MM.1S (cell line): ENCODE measurements at regions not wholly inside any gene's neighbourhood (a gene's known extent, or its start where the extent isn't known, plus 50 kb on each side); places are given as distances from the start of the nearest gene placed in this dataset.

Experiments used
- EZH2 ChIP-seq: fragments of 300-600 bp; sonication (generic); optimal IDR thresholded peaks from 2 replicates; pipeline ENCODE3; 2017; ENCODE audit warnings: low read depth, mild to moderate bottlenecking, antibody characterized with exemption, low read length, mixed read lengths
- TF ChIP-seq, protein P1 (sequence below): fragments of 300-600 bp; sonication (generic); IDR thresholded peaks from 2 replicates; pipeline ENCODE4 v1.5.1; 2016; ENCODE audit warnings: antibody characterized with exemption, low read length, mixed read lengths

DNA sequence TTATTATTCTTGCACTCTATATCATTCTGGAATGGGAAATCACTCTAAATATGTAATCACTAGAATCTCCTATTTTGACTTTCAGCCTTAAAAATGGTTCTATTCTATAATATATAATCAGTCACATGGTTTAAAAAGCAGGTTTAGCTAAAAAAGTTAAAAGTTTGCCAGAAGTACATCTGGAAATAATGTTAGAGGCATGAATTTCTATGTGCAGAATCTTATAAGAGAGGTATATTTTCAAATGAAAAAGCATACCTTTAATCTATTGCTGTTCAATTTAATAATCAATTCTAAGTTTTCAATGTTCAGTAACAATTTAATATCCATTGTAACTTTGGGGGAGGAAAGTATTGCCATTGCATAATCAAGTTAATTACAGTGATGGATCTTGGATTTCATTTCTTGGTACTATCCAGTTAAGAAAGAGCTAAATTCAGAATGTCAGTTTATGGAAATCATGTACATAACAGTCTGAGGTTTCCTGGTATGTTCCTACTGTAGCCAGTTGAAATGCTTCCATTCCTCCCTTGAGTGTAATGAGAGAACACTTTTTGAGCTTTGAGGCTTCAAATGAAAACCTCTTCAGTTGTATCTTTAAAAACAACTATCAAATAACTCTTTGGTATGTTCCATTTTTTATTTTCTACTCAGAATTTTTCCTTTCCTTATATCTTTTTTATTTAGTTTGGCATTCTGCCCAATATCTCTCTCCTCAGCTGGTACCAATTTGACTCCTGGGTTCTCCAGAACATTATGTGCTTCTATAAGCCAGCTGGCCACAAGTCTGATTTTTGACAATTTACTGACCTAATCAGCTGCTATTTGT, 175.7 kb upstream of the COL11A1 start:
- TF ChIP-seq, protein P1, sequence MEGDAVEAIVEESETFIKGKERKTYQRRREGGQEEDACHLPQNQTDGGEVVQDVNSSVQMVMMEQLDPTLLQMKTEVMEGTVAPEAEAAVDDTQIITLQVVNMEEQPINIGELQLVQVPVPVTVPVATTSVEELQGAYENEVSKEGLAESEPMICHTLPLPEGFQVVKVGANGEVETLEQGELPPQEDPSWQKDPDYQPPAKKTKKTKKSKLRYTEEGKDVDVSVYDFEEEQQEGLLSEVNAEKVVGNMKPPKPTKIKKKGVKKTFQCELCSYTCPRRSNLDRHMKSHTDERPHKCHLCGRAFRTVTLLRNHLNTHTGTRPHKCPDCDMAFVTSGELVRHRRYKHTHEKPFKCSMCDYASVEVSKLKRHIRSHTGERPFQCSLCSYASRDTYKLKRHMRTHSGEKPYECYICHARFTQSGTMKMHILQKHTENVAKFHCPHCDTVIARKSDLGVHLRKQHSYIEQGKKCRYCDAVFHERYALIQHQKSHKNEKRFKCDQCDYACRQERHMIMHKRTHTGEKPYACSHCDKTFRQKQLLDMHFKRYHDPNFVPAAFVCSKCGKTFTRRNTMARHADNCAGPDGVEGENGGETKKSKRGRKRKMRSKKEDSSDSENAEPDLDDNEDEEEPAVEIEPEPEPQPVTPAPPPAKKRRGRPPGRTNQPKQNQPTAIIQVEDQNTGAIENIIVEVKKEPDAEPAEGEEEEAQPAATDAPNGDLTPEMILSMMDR = no peak
- TF ChIP-seq EZH2 = no peak
